ENCODE measurements at regions not wholly inside any gene's neighbourhood (a gene's known extent, or its start where the extent isn't known, plus 50 kb on each side); places are given as distances from the start of the nearest gene placed in this dataset.

DNA sequence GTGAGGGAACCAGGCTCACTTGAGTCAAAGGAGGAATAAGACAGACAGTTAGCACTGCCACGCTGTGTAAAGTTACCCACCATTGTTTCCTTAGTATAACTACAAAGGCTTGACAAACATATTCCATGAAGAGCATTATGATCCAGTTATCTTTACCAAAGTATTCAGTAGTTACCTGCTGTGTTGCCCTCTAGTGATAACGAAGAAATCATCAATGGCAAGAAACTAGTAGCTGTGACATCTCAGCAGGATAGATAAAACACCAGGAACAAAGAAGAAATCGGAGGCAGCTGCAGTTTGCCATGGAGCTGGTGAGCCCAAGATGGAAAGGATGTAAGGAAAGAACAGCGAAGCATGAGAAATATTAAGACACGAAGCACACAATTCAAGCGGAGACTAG lies 215.3 kb upstream of the FSHR start:
- TF ChIP-seq CTCF (conservative IDR thresholded peaks at IDR 0.05 in 1 of 2, IDR thresholded peaks at IDR 0.05 in 1 of 2; ENCODE audit: extremely low read depth in 1 of 2, insufficient read depth in 1 of 2, low read depth in 1 of 2, low read length in 2 of 2) (no peak), EZH2 (IDR thresholded peaks at IDR 0.05; ENCODE audit: borderline replicate concordance, low read length) (no peak)

All from mammary epithelial cell (primary cell).